NCI-H2107 treated with DMSO at 0.1 percent for 48 hours (cell line): ENCODE measurements at regions not wholly inside any gene's neighbourhood (a gene's known extent, or its start where the extent isn't known, plus 50 kb on each side); places are given as distances from the start of the nearest gene placed in this dataset.

Experiments
- DNase-seq: peaks from one replicate; lab custom pipeline; 2025; ENCODE audit not compliant: unreplicated experiment; lab: John Stamatoyannopoulos, UW

DNA sequence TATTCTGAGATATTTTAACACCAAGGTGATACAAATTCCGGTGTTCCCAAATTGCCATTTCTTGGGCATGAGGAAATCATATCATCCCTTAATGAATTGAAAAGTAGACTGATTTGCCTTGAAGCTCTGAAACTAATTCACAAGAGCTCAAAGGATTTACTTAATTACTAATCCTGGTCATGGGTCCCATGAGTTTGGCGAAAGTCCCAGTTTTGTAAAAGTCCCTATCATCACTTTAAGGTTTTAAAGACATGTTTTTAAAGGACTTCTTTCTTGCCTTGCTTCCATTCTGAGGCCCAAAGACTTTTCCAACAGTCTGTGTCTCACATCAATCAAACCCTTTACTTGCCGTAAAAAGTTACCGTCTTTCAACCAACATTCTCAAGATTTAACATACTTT lies 377.9 kb downstream of the DNAJB9 start:
- DNase-seq: no peak

DNA sequence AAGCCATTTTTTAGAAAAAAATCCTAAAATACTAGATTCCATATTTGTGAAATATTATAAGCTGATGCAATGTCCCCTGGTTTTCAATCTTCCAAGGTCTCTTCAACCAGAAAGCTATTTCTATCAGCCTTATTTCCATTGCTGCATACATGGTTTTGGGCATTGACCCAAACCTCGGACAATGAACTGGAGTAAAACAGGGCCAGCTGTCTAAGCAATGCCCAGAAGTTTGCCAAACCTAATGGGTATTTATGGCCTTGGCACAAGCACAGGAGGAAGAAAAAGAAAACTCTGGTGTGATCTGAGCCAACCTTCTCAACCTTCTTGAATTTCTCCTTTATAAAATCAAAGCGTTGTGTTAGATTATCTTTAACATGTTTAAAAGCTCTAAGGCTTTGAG lies 402.3 kb downstream of the DNAJB9 start:
- no peak for DNase-seq

DNA sequence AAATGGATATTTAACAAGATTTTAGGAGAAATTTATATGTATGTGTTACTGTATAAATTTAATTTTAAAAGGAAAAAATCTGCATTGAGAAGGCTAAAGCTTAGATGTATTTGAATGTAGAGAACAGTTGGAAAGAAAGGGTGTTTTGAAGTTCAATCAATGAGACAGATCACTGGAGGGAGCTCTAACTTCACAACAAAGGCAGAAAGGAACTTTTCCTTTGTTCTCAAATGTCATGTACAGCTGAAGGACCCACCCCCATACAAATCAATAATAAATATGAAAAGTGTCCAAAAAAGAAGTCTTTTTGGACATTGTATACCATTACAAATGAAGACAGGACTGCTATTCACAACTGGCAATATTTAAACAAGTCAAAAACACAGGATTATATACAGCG lies 403.4 kb downstream of the DNAJB9 start:
- DNase-seq: peak; percentile 24

DNA sequence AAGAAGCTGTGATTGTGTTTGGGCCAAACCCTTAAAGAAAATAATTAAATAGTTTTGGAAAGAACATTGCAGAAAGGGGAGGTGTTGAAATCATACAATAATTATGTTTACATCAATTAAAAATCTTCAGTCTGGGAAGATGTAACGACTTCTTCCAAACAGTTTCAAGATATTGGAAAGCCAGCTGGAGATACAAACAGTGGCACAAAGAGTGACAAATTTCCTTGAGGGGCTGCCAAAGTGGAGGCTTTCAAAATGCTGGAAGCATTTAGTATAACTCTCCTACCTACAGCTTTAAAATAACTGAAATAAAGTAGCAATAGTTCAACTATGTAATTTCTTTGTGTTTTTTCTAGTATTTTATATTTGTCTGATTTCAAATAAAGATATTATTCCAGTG lies 405.0 kb downstream of the DNAJB9 start:
- no peak for DNase-seq

DNA sequence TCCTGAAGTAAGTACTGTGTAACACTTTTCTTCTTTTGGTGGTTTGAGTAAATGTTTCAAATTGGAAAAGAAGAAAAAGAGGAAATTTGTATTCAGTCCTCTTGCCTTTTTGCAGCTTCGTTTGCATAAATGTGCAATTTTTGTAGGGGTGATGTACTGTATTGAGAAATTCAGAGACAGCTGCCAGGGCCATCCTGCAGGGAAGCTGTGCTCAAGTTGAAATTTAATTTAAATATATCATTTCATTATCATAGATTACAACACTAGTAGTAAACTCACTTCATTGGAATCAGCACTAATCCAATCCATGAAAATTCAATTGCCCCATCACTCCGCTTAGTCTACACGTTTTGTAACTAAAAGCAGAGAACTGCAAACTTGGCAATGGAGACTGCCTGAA lies 415.4 kb downstream of the DNAJB9 start:
- no peak for DNase-seq

DNA sequence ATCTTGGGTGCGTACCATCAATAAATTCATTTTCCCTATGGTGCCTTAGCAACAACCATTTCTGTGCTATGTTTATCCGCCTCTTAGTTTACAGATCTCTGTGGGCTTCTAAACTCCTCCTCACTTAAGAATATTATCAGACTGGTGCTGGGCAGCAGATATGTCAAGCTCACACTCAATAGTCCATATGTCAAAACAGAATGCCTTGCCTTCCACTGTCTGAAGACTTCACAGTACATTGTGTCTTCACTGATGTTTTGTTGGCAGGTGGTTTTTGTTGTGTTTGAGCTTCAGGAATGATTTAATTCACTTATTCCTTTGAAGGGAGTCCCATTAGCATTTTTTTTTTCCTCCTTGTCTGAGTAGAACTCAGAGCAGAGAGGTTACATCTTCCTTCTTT lies 419.6 kb downstream of the DNAJB9 start:
- no peak for DNase-seq

DNA sequence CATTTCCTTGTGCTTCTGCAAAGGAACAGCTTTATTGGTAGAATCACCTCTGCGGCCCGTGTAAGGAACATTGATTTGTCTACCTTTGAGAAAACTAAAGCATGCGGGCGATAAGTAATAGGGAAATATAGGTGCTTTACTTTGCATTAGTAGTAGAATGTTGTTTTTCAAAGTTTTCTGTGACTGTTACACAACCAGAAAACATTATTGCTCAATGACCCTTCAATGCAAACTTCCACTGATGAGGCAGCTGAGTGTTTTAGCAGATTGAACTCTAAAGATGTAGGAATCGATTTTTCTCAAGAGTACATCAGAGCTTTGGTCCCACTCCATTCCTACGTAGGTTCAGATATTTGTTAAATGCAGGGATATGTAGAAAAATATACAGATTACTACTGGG lies 427.8 kb downstream of the DNAJB9 start:
- DNase-seq: no peak

DNA sequence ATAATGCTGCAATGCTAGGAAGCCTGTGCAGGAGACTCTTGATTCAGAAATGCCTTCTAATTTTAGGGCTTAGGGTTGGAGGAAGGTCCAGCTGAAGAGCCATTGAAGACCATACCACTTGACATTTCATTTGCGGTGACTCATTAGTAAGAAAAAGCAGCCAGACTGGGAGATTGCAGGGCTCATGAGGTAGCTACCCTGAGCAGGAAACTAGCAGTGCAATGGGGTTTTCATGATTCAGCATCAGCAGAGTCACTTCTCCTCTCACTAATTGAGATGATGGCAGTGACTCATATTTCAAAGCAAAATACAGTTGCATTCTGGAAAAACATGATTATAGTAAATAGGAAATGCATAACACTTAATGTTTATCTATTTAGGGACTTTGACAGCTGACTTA lies 434.1 kb downstream of the DNAJB9 start:
- no peak for DNase-seq

DNA sequence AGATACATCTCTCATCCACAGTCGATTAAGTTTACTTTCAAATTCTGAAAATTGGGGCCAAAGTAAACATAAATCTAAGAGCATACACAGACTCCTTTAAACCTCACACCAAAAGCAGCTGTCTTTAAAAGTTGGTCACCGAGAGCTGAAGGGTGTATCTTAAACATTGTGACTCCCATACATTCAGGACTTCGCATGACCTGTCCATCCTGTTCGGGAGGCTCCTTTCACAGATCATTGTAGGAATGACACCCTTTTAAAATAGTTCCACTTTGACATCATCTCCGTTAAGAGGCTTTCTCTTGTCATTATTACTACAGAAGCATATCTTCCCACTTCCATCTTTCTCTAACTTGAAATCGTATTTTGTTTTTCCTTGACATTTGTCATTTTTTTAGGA lies 440.0 kb downstream of the DNAJB9 start:
- no peak for DNase-seq

DNA sequence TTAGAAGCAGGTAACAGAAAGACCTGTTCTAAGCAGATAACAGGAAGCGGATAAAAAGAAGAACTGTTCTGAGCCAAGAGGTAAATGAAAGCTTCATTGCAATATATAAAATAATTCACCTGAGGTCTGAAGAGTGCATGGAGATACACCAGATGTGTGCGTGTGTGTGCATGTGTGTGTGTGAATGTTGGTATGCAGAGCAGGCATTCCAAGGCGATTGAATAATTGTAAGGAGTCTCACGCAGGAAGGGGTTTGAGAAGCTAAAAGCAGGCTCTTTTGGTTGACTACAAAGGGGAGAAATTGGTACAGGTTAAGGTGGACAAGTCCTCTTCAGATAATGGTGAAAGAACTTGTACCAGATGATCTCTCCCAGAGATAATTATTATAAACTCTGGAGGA lies 450.6 kb downstream of the DNAJB9 start:
- DNase-seq: no peak

DNA sequence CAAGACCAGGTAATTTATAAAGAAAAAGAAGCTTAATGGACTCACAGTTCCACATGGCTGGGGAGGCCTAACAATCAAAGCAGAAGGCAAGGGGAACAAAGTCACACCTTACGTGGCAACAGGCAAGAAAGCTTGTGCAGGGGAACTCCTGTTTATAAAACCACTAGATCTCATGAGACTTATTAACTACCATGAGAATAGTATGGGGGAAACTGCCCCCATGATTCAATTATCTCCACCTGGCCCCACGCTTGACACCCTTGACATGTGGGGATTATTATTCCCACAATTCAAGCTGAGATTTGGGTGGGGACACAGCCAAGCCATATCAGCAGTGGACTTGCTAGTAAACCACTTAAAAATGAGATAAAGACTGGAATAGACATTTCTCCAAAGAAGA lies 451.7 kb downstream of the DNAJB9 start:
- DNase-seq: no peak

DNA sequence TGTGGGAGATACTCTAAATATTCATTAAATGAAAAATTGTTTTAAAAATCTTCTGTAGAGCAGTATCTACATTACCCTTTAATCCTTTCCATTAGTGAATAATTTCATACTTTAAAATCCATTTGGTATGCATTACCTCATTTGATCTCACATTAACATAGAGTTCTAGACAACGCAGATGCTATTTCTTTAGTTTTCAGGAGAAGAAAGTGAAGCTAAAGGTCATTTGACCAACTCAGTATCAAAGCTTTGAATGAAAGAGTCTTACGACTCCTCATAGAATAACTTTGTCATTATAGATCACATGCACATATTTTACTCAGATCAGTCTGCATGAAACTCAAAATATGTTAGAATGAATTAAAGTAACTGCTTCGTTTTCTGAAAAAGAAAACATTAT lies 460.2 kb downstream of the DNAJB9 start:
- DNase-seq: no peak

DNA sequence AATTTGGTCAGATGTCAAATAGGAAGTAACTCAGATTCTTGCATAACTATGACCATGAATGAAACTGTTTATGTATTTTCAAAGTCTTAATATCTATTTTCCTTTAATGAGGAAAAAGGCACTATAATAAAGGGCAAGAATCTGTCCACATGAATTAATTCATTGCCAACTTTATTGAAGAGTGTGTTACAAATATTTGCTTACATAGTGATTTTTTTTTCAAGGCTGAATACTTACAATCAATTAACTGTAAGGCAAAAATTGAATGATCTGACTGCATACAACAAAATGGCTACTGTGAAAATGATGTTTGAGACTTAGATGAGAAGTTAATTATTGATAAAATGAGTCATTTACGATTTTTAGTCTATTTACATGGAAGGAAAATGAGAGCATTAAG lies 475.0 kb downstream of the DNAJB9 start:
- DNase-seq: no peak

DNA sequence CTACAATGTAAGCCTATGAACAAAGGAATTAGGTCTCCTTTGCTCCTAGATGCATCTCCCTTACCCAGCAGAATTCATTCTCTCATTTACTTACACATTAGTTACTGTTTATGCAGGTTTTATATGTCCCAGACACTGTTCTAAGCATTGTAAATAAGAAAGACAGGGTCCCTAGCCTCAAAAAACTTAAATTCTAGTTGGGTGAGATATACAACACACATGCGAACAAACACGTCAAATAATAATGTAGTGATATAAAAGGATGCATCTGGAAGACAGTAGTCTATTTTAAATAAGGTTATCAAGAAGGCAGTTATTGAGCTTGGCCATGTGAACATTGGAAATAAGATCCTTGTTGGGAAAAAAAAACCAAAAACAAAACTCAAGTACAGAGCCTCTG lies 479.7 kb downstream of the DNAJB9 start:
- DNase-seq: no peak

DNA sequence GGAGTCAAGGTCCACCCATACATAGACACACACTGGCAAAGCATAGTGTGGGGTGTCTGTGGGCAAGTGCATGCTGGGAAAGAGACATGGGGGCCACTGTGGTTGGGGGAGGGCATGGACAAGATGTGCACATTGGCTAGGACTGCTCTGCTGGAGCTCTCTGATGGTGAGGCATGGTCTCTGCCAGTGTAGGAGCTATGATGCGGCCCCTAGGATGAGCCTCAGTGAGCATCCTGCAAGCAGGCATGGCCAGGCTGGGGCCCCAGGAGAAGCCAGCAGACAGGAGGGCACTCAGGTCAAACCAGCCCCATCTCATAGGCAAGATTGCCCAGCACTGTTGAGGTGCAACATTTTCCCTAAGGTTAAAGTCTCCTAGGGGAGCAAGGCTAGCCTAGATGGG lies 489.4 kb downstream of the DNAJB9 start:
- DNase-seq: no peak

DNA sequence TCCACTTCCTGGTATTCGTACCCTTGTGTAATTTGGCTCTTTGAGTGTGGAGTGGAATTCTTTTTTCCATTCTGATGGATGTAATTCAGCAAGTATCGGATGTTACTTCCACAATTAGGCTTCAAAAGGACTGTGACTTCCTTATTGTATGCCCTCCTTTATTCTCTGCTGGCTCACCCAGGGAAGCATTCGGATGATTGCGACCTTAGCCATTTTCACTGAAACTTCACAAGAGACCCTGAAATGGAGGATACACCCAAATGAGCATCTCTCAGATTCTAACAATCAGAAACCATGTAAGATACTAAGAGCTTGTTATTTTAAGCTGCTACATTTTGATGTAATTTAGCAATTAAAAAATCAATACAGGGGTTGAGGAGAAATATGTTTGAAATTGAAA lies 493.1 kb downstream of the DNAJB9 start:
- DNase-seq: no peak

DNA sequence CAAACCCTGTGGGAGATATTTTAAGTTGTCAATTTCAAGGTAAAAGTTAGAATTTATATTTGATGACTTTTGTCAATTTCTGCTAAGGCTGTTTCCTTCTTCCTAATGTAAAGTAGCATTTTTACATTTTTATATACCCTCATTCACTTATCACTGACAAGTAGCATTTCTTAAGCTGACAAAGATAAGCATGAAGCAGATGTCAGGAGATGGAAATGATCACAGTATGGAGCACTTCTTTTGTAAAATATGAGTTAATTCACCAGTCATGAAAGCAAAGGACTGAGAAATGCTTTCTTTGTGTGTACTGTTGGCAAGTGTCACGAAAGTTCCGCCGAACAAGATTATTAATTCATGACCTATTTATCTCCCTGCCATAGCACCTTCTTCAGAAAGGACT lies 503.9 kb downstream of the DNAJB9 start:
- no peak for DNase-seq

DNA sequence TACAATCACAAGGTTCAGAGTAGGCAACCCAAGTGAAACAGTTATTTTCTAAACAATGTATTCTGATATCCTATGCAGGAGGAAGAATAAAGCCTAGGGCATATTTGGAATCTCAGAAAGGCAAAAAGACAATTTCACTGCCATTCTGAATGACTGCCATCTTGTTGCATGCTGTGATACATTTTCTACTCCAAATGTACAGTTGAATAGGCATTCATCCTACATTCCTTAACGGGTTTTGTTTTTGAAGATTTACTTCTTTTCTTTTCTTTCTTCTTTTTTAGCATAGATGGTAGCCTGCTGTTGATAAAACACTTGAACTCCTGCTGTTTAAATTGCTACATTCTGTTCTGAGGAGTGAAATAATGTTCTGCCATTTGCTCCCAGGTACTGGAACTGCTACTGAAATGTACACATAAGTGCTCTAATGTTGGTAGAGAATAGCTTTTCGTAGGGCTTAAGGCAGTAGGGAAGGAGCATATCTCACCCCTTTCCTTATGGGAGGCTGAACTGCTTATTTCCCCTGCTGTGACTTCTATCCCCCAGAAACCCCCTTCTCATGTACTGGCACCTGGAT lies 506.8 kb downstream of the DNAJB9 start:
- no peak for DNase-seq

DNA sequence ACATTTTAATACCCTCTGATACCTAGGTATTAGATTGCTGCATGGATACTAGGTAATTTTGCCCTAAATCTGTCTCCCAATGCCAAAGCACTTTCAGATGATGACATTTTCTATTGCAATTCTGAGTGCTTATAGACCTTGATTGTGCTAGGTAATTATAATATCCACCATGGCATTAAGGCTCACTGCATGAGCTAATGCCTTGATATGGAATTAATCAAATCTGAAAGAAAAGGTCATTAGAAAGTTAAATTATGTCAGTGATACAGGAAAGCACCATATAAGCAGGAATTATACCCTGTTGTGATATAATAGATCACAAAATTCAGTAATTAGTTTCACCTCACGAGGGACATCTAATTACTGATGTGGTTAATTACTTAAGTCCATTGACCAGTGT lies 521.4 kb downstream of the DNAJB9 start:
- no peak for DNase-seq

DNA sequence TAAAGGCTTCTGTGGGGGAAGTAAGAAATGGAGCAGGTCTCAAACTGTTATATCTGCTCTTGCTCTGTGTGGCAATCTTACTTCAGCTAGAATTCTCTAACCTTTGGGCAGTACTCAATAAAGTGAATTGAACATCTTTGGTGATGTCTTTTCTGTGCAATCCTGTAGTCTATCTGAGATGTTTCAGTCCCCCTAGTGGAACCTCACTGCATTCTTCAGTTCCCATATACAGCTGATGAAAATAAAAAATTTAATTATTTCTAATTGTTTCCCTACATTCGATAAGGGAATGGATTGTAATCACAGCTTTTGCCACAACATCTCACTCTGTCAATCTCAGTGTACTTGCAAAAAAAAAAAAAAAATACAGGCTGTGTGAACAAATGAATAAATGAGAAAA lies 522.6 kb downstream of the DNAJB9 start:
- no peak for DNase-seq

DNA sequence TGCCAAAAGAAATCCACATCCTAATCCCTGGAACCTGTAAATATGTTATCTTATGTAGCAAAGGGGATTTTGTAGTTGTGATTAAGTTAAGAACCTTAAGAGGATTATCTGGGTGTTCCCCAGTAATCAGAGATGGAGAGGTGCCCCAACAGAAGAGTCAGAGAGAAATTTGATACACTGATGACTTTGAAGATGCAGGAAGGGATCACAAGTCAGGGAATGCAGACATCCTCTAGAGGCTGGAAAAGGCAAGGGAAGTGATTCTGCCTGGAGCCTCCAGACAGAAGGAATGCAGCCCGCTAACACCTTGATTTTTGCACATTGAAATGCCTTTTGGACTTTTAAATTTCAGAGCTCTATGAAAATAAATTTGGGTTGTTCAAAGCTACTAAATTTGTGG lies 531.7 kb downstream of the DNAJB9 start:
- DNase-seq: no peak

DNA sequence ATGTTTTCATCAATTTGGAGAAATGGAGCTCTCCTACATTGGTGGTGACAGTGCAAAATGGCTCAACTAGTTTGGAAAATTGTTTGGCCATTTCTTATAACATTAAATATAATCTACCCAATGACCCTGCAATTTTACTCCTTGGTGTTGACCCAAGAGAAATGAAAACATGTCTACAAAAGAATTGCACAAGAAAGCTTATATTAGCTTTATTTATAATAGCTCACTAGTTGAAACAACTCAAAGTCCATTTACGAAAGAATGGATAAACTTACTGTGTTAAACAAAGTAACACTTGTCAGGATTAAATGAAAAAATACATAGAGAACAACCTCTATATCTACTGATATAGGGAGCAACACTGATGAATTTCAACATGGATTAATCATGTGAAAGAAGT lies 539.9 kb downstream of the DNAJB9 start:
- DNase-seq: no peak

DNA sequence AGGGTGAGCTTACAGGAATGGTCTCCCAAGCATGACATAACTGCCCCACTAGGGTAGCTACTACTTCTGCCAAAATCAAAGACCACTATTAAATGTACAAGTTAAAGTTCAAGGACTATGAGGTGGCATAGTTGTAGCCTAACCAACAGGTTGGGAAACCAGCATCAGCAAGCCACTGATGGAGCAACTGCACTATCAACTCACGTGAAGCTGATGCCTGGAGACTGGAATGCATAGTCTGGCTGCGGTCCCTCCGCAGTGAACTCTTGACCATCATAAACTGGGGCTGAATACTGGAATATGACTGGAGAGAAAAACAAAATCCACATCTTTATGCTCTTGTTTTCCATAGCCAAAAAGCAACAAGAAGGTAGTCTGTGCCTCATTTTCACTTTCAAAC lies 541.4 kb downstream of the DNAJB9 start:
- DNase-seq: no peak
